Adrenal gland (tissue), 9 donors: ENCODE measurements at regions not wholly inside any gene's neighbourhood (a gene's known extent, or its start where the extent isn't known, plus 50 kb on each side); places are given as distances from the start of the nearest gene placed in this dataset.

Experiments used
- DNase-seq, 7 donors: peaks; one replicate each; pipeline ENCODE4 v3.0.0-alpha.2; 2019 to 2020
- H3K27ac ChIP-seq, 5 donors: fragments of 200-600 bp; sonication (generic) in 4 of 5; 1 replicate in 3 of 5; 2 replicates in 2 of 5; pipeline versions ENCODE4 v1.5.1 to v1.8.0; 2016 to 2020; ENCODE audit warnings: mild to moderate bottlenecking in 1 of 5
- H3K27me3 ChIP-seq: fragments of 200-600 bp; 2 replicates; pipeline ENCODE4 v1.8.0; 2021
- H3K36me3 ChIP-seq, 2 donors: fragments of 200-600 bp; replicated peaks in 1 of 2; 1 replicate in 1 of 2; 2 replicates in 1 of 2; pipeline versions ENCODE4 v1.5.1 to v1.8.0; 2018 to 2022
- H3K4me1 ChIP-seq, 2 donors: fragments of 200-600 bp; replicated peaks in 1 of 2; 1 replicate in 1 of 2; 2 replicates in 1 of 2; pipeline versions ENCODE4 v1.5.1 to v1.8.0; 2018 to 2021
- H3K4me3 ChIP-seq, 4 donors: fragments of 200-600 bp; sonication (generic) in 3 of 4; one replicate each; pipeline ENCODE4 v1.5.1; 2016 to 2018
- H3K9me3 ChIP-seq, 3 donors: fragments of 200-600 bp; sonication (generic) in 1 of 3; replicated peaks in 1 of 3; 1 replicate in 2 of 3; 2 replicates in 1 of 3; pipeline versions ENCODE4 v1.5.1 to v1.8.0; 2016 to 2021
- POLR2A ChIP-seq, 2 donors: fragments of 450-650 bp; IDR thresholded peaks; one replicate each; pipeline ENCODE4 v1.6.1; 2017; ENCODE audit warnings: antibody characterized with exemption in 2 of 2, mild to moderate bottlenecking in 2 of 2, moderate library complexity in 1 of 2
- WGBS, 4 donors: extraction: QIAGEN DNeasy Blood & Tissue Kit in 2 of 4; methylation state at CpG; one replicate each; pipeline versions ENCODE4 v1.1.5 to v1.1.7; 2013 to 2017; 5-methylcytosine and 5-hydroxymethylcytosine counted together
- intact Hi-C, 2 donors: fragments of 100-400 bp; cut with DNase I; formaldehyde crosslinking; loops; one replicate each; pipeline versions ENCODE4 v1.14.1 to v1.15.0; 2022 to 2023
- TF ChIP-seq, protein P1 (sequence below), 6 experiments: fragments of 450-650 bp in 4 of 6; fragments of 200-600 bp in 2 of 6; sonication (generic) in 1 of 6; IDR thresholded peaks; 1 replicate in 5 of 6; 2 replicates in 1 of 6; pipeline versions ENCODE4 v1.5.1 to v1.8.0; 2016 to 2021; ENCODE audit warnings: antibody characterized with exemption in 6 of 6, mild to moderate bottlenecking in 2 of 6, moderate library complexity in 1 of 6
- donor health status: healthy with polysubstance abuse.
- donor health status: Bipolar disorder and iron deficiency.
- donor health status: DM: yes; HTN: yes; CAD: no.
- donor health status: DM: no; HTN: no; CAD: no.
- donor health status: DM: no; HTN: no; CAD: no.

DNA sequence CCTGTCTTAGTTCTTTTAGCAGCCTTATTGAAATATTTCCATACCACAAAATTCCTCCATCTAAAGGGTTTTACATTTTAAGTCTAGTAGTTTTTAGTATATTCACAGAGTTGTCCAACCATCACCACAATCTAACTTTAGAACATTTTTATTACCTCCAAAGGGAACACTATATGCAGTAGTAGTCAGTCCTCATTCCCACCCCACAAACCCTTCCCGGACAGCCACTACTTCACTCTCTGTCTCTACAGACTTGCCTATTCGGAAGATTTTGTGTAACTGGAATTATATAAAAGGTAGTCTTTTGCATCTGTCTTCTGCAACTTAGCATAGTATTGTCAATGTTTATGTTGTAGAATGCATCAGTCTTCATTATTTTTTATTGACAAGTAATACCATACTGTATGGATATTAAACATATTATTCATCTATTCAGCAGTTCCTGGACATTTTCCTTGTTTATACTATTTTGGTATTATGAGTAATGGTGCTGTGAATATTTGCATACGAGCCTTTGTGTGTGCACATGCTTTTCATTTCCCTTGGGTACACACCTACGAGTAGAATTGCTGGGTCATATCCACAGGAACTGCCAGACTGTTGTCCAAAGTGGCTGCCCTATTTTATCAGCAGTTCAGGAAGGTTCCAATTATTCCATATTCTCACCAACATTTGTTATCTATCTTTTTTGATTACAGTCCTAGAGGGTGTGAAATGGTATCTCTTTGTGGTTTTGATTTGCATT lies 60.9 kb upstream of the LANCL2 start:
- no peaks in the 10 kb centered on the region for H3K27me3 ChIP-seq
- 63 to 73% (median 66%) methylated on average over 4 of the region's 4 CpGs for WGBS, 4 donors
- no peak for DNase-seq
- no peaks in the 10 kb centered on the region for H3K4me1 ChIP-seq
- no peak overlapping the region for H3K27ac ChIP-seq
- no peaks in the 10 kb centered on the region for H3K9me3 ChIP-seq
- intact Hi-C loops: no loop called here
- no peak for TF ChIP-seq POLR2A (IDR thresholded peaks at IDR 0.05)
- TF ChIP-seq, protein P1, sequence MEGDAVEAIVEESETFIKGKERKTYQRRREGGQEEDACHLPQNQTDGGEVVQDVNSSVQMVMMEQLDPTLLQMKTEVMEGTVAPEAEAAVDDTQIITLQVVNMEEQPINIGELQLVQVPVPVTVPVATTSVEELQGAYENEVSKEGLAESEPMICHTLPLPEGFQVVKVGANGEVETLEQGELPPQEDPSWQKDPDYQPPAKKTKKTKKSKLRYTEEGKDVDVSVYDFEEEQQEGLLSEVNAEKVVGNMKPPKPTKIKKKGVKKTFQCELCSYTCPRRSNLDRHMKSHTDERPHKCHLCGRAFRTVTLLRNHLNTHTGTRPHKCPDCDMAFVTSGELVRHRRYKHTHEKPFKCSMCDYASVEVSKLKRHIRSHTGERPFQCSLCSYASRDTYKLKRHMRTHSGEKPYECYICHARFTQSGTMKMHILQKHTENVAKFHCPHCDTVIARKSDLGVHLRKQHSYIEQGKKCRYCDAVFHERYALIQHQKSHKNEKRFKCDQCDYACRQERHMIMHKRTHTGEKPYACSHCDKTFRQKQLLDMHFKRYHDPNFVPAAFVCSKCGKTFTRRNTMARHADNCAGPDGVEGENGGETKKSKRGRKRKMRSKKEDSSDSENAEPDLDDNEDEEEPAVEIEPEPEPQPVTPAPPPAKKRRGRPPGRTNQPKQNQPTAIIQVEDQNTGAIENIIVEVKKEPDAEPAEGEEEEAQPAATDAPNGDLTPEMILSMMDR (IDR thresholded peaks at IDR 0.05): no peak
- no peak overlapping the region for H3K4me3 ChIP-seq
- H3K36me3 ChIP-seq: no peaks in the 10 kb centered on the region

DNA sequence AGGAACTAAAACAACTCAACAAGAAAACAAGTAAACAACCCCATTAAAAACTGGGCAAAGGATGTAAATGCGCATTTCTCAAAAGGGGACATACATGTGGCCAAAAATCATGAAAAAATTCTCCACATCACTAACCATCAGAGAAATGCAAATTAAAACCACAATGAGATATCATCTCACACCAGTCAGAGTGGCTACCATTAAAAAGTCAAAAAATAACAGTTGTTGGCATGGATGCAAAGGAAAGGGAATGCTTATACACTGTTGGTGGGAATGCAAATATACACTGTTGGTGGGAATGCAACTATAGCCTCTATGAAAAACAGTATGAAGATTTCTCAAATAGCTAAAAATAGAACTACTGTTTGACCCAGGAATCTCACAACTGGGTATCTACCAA lies 60.0 kb upstream of the LANCL2 start:
- Histone ChIP-seq H3K27ac (no peak overlapping the region), H3K27me3 (no peaks in the 10 kb centered on the region), H3K4me3 (no peak overlapping the region), H3K36me3 (no peaks in the 10 kb centered on the region), H3K9me3 (no peaks in the 10 kb centered on the region), H3K4me1 (no peaks in the 10 kb centered on the region)
- WGBS, 4 donors: 56 to 97% (median 89%) methylated on average over 1 of the region's 1 CpG
- DNase-seq: no peak
- intact Hi-C loops: no loop called here
- TF ChIP-seq, protein P1 (IDR thresholded peaks at IDR 0.05): no peak
- TF ChIP-seq POLR2A (IDR thresholded peaks at IDR 0.05): no peak

DNA sequence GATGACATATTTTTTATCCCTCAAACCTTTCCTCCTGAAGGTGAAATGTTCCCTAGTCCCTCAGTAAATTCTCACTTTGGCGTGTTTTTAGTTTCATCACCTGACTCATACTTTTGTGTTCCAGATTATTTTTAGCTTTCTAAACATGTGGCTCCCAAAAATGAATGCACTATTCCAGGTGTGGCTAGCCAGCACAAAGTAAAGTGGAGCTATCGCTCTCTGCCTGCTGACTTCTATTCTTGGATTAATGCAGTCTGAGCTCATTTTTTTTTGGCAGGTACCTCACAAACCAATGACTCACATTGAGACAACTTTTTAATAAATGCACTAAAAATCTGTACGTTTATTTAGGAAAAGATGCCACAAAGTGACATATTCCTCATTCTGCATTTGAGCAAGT lies 58.8 kb upstream of the LANCL2 start:
- no peaks in the 10 kb centered on the region for H3K9me3 ChIP-seq
- no peak overlapping the region for H3K4me3 ChIP-seq
- intact Hi-C loops: no loop called here
- no peaks in the 10 kb centered on the region for H3K4me1 ChIP-seq
- WGBS, 4 donors: 40 to 55% (median 51%) methylated on average over 3 of the region's 3 CpGs
- H3K36me3 ChIP-seq: no peaks in the 10 kb centered on the region
- no peak overlapping the region for H3K27ac ChIP-seq
- no peaks in the 10 kb centered on the region for H3K27me3 ChIP-seq
- no peak for TF ChIP-seq POLR2A (IDR thresholded peaks at IDR 0.05)
- TF ChIP-seq, protein P1 (IDR thresholded peaks at IDR 0.05): no peak
- DNase-seq: no peak

DNA sequence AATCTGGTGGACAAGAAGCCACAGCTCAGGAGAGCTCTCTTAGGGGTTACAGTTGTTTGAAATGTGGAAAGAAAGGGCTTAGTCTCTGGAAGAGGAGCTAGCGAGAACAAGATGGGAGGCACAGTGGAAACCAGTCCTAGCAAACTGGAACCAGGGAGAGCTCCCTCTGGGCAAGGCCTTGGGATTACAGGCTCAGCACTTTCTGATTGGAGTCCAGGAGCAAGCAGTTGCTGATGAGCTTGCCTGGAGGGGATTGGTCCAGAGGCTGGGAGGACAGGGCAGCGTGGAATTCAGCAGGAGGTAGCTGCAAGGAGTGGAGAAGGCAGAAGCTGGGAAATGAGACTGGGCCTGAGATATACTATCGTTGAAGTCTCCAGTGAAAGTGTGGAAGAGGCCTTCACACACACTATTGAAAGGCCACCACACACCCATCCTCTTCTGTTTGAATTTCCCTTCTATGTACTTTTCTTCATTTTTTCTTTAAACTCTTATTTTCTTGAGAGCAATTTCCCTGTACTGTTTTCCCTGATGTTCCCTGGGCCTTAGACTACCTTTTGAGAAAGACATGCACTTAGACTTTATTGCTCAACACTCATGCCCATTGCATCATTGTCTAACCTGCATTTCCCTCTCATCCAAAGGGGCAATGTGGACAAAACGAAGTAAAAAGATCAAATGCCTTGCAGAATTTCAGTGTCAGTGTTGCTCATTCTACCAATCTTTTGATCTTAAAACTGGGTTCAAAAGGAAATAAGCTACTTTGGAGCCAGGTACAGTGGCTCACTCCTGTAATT lies 57.8 kb upstream of the LANCL2 start:
- intact Hi-C loops: no loop called here
- no peak for DNase-seq
- Histone ChIP-seq H3K36me3 (no peaks in the 10 kb centered on the region), H3K27me3 (no peaks in the 10 kb centered on the region), H3K4me3 (no peak overlapping the region), H3K9me3 (no peaks in the 10 kb centered on the region), H3K4me1 (no peaks in the 10 kb centered on the region), H3K27ac (peak overlapping the region in 1 of 5 donors; percentile 34)
- 77 to 90% (median 82%) methylated on average over 4 of the region's 4 CpGs for WGBS, 4 donors
- TF ChIP-seq POLR2A (IDR thresholded peaks at IDR 0.05): no peak
- TF ChIP-seq, protein P1 (IDR thresholded peaks at IDR 0.05): no peak
